ENCODE measurements at regions not wholly inside any gene's neighbourhood (a gene's known extent, or its start where the extent isn't known, plus 50 kb on each side); places are given as distances from the start of the nearest gene placed in this dataset.

DNA sequence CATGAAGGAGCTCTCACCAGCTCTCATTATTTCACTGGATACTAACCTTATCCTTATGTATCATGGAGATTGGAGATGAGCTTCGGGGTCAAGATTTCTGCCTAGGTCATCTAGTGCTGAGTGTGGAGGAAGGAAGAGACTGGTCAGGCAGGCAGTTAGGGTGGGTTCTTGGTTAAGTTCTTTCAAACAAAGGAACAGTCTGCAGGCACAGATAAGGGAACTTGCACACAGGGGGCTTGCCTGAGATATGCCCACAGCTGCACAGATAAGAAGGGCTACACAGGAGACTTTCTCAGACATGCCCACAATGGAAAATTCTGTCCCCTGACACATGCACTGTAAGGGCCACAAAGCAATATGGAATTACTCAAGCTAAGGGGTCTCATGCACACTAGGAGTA lies 904.1 kb downstream of the NLGN4X start:
- TF ChIP-seq PPARA (CRISPR knock-in tag; IDR thresholded peaks at IDR 0.05; ENCODE audit: borderline replicate concordance): no peak
- TF ChIP-seq TCF4 (CRISPR knock-in tag; IDR thresholded peaks at IDR 0.05; ENCODE audit: borderline replicate concordance): no peak
- TF ChIP-seq, protein P1, sequence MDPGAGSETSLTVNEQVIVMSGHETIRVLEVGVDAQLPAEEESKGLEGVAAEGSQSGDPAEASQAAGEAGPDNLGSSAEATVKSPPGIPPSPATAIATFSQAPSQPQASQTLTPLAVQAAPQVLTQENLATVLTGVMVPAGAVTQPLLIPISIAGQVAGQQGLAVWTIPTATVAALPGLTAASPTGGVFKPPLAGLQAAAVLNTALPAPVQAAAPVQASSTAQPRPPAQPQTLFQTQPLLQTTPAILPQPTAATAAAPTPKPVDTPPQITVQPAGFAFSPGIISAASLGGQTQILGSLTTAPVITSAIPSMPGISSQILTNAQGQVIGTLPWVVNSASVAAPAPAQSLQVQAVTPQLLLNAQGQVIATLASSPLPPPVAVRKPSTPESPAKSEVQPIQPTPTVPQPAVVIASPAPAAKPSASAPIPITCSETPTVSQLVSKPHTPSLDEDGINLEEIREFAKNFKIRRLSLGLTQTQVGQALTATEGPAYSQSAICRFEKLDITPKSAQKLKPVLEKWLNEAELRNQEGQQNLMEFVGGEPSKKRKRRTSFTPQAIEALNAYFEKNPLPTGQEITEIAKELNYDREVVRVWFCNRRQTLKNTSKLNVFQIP (CRISPR knock-in tag; IDR thresholded peaks at IDR 0.05; ENCODE audit: borderline replicate concordance, low read depth): no peak
- TF ChIP-seq TOX (CRISPR knock-in tag; IDR thresholded peaks at IDR 0.05; ENCODE audit: borderline replicate concordance): no peak
- TF ChIP-seq, protein P2, sequence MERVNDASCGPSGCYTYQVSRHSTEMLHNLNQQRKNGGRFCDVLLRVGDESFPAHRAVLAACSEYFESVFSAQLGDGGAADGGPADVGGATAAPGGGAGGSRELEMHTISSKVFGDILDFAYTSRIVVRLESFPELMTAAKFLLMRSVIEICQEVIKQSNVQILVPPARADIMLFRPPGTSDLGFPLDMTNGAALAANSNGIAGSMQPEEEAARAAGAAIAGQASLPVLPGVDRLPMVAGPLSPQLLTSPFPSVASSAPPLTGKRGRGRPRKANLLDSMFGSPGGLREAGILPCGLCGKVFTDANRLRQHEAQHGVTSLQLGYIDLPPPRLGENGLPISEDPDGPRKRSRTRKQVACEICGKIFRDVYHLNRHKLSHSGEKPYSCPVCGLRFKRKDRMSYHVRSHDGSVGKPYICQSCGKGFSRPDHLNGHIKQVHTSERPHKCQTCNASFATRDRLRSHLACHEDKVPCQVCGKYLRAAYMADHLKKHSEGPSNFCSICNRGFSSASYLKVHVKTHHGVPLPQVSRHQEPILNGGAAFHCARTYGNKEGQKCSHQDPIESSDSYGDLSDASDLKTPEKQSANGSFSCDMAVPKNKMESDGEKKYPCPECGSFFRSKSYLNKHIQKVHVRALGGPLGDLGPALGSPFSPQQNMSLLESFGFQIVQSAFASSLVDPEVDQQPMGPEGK (CRISPR knock-in tag; IDR thresholded peaks at IDR 0.05; ENCODE audit: borderline replicate concordance): no peak
- no peak for TF ChIP-seq BACH2 (CRISPR knock-in tag; IDR thresholded peaks at IDR 0.05; ENCODE audit: borderline replicate concordance)
- TF ChIP-seq ESRRG (CRISPR knock-in tag; IDR thresholded peaks at IDR 0.05): no peak
- TF ChIP-seq ZC3H10 (CRISPR knock-in tag; IDR thresholded peaks at IDR 0.05): no peak
- TF ChIP-seq CSDC2 (CRISPR knock-in tag; IDR thresholded peaks at IDR 0.05): no peak
- TF ChIP-seq ZNF8 (CRISPR knock-in tag; IDR thresholded peaks at IDR 0.05): no peak
- TF ChIP-seq ZNF70 (CRISPR knock-in tag; IDR thresholded peaks at IDR 0.05): no peak
- TF ChIP-seq, protein P3, sequence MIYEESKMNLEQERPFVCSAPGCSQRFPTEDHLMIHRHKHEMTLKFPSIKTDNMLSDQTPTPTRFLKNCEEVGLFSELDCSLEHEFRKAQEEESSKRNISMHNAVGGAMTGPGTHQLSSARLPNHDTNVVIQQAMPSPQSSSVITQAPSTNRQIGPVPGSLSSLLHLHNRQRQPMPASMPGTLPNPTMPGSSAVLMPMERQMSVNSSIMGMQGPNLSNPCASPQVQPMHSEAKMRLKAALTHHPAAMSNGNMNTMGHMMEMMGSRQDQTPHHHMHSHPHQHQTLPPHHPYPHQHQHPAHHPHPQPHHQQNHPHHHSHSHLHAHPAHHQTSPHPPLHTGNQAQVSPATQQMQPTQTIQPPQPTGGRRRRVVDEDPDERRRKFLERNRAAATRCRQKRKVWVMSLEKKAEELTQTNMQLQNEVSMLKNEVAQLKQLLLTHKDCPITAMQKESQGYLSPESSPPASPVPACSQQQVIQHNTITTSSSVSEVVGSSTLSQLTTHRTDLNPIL (CRISPR knock-in tag; IDR thresholded peaks at IDR 0.05; ENCODE audit: low read depth): no peak
- TF ChIP-seq, protein P4, sequence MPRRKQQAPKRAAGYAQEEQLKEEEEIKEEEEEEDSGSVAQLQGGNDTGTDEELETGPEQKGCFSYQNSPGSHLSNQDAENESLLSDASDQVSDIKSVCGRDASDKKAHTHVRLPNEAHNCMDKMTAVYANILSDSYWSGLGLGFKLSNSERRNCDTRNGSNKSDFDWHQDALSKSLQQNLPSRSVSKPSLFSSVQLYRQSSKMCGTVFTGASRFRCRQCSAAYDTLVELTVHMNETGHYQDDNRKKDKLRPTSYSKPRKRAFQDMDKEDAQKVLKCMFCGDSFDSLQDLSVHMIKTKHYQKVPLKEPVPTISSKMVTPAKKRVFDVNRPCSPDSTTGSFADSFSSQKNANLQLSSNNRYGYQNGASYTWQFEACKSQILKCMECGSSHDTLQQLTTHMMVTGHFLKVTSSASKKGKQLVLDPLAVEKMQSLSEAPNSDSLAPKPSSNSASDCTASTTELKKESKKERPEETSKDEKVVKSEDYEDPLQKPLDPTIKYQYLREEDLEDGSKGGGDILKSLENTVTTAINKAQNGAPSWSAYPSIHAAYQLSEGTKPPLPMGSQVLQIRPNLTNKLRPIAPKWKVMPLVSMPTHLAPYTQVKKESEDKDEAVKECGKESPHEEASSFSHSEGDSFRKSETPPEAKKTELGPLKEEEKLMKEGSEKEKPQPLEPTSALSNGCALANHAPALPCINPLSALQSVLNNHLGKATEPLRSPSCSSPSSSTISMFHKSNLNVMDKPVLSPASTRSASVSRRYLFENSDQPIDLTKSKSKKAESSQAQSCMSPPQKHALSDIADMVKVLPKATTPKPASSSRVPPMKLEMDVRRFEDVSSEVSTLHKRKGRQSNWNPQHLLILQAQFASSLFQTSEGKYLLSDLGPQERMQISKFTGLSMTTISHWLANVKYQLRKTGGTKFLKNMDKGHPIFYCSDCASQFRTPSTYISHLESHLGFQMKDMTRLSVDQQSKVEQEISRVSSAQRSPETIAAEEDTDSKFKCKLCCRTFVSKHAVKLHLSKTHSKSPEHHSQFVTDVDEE (CRISPR knock-in tag; IDR thresholded peaks at IDR 0.05): no peak
- TF ChIP-seq RARB (CRISPR knock-in tag; IDR thresholded peaks at IDR 0.05): no peak
- TF ChIP-seq, protein P5, sequence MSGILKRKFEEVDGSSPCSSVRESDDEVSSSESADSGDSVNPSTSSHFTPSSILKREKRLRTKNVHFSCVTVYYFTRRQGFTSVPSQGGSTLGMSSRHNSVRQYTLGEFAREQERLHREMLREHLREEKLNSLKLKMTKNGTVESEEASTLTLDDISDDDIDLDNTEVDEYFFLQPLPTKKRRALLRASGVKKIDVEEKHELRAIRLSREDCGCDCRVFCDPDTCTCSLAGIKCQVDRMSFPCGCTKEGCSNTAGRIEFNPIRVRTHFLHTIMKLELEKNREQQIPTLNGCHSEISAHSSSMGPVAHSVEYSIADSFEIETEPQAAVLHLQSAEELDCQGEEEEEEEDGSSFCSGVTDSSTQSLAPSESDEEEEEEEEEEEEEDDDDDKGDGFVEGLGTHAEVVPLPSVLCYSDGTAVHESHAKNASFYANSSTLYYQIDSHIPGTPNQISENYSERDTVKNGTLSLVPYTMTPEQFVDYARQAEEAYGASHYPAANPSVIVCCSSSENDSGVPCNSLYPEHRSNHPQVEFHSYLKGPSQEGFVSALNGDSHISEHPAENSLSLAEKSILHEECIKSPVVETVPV (CRISPR knock-in tag; IDR thresholded peaks at IDR 0.05): no peak
- no peak for TF ChIP-seq GLIS3 (CRISPR knock-in tag; IDR thresholded peaks at IDR 0.05)
- no peak for ATAC-seq

DNA sequence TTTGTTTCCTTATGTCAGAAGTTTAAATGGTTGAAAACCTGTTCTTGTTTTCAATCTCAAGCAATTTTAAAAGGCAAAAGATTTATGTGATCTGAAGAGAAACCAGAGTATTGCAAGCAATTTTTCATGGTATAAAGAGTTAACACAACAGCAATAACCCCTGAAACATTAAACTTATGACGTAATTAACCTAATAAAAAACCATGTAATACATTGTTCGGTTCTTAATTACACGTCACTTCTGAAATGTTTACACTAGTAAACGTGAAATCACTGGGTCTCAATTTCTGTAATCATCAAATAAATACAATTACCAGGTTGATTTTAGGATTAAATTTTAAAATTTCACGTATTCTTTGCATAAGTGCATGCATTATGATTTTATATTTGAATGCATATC lies 914.5 kb downstream of the NLGN4X start:
- ATAC-seq: no peak

More for the DNA sequence above, 914.5 kb downstream of the NLGN4X start:
- TF ChIP-seq BACH2 (CRISPR knock-in tag; IDR thresholded peaks at IDR 0.05; ENCODE audit: borderline replicate concordance): no peak
- TF ChIP-seq, protein P5 (CRISPR knock-in tag; IDR thresholded peaks at IDR 0.05): no peak
- TF ChIP-seq ZNF8 (CRISPR knock-in tag; IDR thresholded peaks at IDR 0.05): no peak
- no peak for TF ChIP-seq OSR1 (CRISPR knock-in tag; IDR thresholded peaks at IDR 0.05)
- TF ChIP-seq ZC3H10 (CRISPR knock-in tag; IDR thresholded peaks at IDR 0.05): no peak
- no peak for TF ChIP-seq ZFP30 (CRISPR knock-in tag; IDR thresholded peaks at IDR 0.05)
- no peak for TF ChIP-seq ZNF70 (CRISPR knock-in tag; IDR thresholded peaks at IDR 0.05)
- TF ChIP-seq ARNTL (CRISPR knock-in tag; IDR thresholded peaks at IDR 0.05; ENCODE audit: borderline replicate concordance, low read depth): no peak
- no peak for TF ChIP-seq TCF4 (CRISPR knock-in tag; IDR thresholded peaks at IDR 0.05; ENCODE audit: borderline replicate concordance)
- TF ChIP-seq CSDC2 (CRISPR knock-in tag; IDR thresholded peaks at IDR 0.05): no peak
- no peak for TF ChIP-seq ZFP3 (CRISPR knock-in tag; IDR thresholded peaks at IDR 0.05)
- no peak for TF ChIP-seq ISL1 (CRISPR knock-in tag; IDR thresholded peaks at IDR 0.05)
- TF ChIP-seq, protein P2 (CRISPR knock-in tag; IDR thresholded peaks at IDR 0.05; ENCODE audit: borderline replicate concordance): no peak
- TF ChIP-seq, protein P1 (CRISPR knock-in tag; IDR thresholded peaks at IDR 0.05; ENCODE audit: borderline replicate concordance, low read depth): no peak
- TF ChIP-seq RARB (CRISPR knock-in tag; IDR thresholded peaks at IDR 0.05): no peak
- no peak for TF ChIP-seq GLIS3 (CRISPR knock-in tag; IDR thresholded peaks at IDR 0.05)
- TF ChIP-seq, protein P4 (CRISPR knock-in tag; IDR thresholded peaks at IDR 0.05): no peak
